A549 (cell line): ENCODE measurements at regions not wholly inside any gene's neighbourhood (a gene's known extent, or its start where the extent isn't known, plus 50 kb on each side); places are given as distances from the start of the nearest gene placed in this dataset.

Experiments
- ATAC-seq, 2 experiments: fragments of 200-7000 bp in 1 of 2; fragments of >200 bp in 1 of 2; cut with Nextera tagmentation in 1 of 2; cut with Tn5 transposase in 1 of 2; 3 replicates each; pipeline versions ENCODE4 v1.8.0 to v1.9.1; 2018 to 2020; ENCODE audit warnings: mild to moderate bottlenecking in 1 of 2, moderate library complexity in 1 of 2
- CTCF ChIA-PET: fragments of 300-600 bp; sonication (Branson Sonifier 250); formaldehyde crosslinking; extraction: SDS; loops from one replicate; lab custom pipeline; 2021; ENCODE audit warnings: antibody characterized with exemption, inconsistent platforms; lab: Yijun Ruan, JAX
- POLR2A ChIA-PET: fragments of 350-600 bp; formaldehyde crosslinking; extraction: SDS; loops from one replicate; lab custom pipeline; 2021; ENCODE audit warnings: antibody characterized with exemption, inconsistent platforms; lab: Yijun Ruan, JAX
- DNase-seq, 2 experiments: peaks; one replicate each; pipeline versions ENCODE4 v3.0.0 to v3.0.0-alpha.2; 2011 to 2016; ENCODE audit warnings: low read depth in 1 of 2, low spot score in 1 of 2
- FAIRE-seq: peaks from 2 replicates; lab custom pipeline; 2011; peaks lifted over from hg19 to GRCh38; lab: Jason Lieb, UNC
- H3K27ac ChIP-seq, 2 experiments: fragments of >200 bp; sonication (Bioruptor Twin); formaldehyde crosslinking; 3 replicates each; pipeline ENCODE4 v1.5.1; 2016 to 2017
- H3K4me1 ChIP-seq: fragments of >200 bp; sonication (Bioruptor Twin); formaldehyde crosslinking; 3 replicates; pipeline ENCODE4 v1.6.1; 2016
- H3K4me2 ChIP-seq: fragments of >200 bp; sonication (Bioruptor Twin); formaldehyde crosslinking; 3 replicates; pipeline ENCODE4 v1.6.1; 2016
- H3K4me3 ChIP-seq: fragments of >200 bp; sonication (Bioruptor Twin); formaldehyde crosslinking; 3 replicates; pipeline ENCODE4 v1.5.1; 2016
- H3K9me3 ChIP-seq: fragments of >200 bp; sonication (Bioruptor Twin); formaldehyde crosslinking; 3 replicates; pipeline ENCODE4 v1.6.1; 2016
- ATOH8 ChIP-seq: fragments of 250-450 bp; sonication (Bioruptor Pico); IDR thresholded peaks from 2 replicates; pipeline ENCODE4 v1.5.0; 2020; ENCODE audit warnings: low read depth, mild to moderate bottlenecking, moderate library complexity
- CBX2 ChIP-seq: fragments of 200-600 bp; sonication (generic); IDR thresholded peaks from 2 replicates; pipeline ENCODE4 v1.6.1; 2016; ENCODE audit warnings: low read depth, mild to moderate bottlenecking, borderline replicate concordance
- CEBPB ChIP-seq, 2 experiments: fragments of >200 bp in 1 of 2; sonication (Bioruptor Twin) in 1 of 2; formaldehyde crosslinking in 1 of 2; IDR thresholded peaks; 2 replicates each; pipeline ENCODE4 v1.6.1; 2012 to 2016
- CHD4 ChIP-seq: fragments of 200-600 bp; sonication (generic); IDR thresholded peaks from 2 replicates; pipeline ENCODE4 v1.6.1; 2016; ENCODE audit warnings: antibody characterized with exemption, mild to moderate bottlenecking, borderline replicate concordance
- E2F6 ChIP-seq: IDR thresholded peaks from 2 replicates; pipeline ENCODE4 v1.6.1; 2012; ENCODE audit warnings: low read depth, borderline replicate concordance
- EHF ChIP-seq: fragments of 250-450 bp; sonication (Bioruptor Pico); IDR thresholded peaks from 2 replicates; pipeline ENCODE4 v1.5.0; 2020; ENCODE audit warnings: mild to moderate bottlenecking
- EP300 ChIP-seq, 2 experiments: fragments of >200 bp; sonication (Bioruptor Twin); formaldehyde crosslinking; IDR thresholded peaks; 2 replicates in 1 of 2; 3 replicates in 1 of 2; pipeline ENCODE4 v1.6.1; 2016 to 2017
- ESRRA ChIP-seq: fragments of 150-350 bp; IDR thresholded peaks from 2 replicates; pipeline ENCODE4 v1.6.1; 2014; ENCODE audit warnings: mild to moderate bottlenecking, low read length, borderline replicate concordance
- FOXS1 ChIP-seq: fragments of 250-450 bp; sonication (Bioruptor Pico); IDR thresholded peaks from 2 replicates; pipeline ENCODE4 v1.5.0; 2020; ENCODE audit warnings: mild to moderate bottlenecking, moderate library complexity
- GATA3 ChIP-seq: IDR thresholded peaks from 2 replicates; pipeline ENCODE4 v1.6.1; 2012; ENCODE audit warnings: borderline replicate concordance
- HDAC2 ChIP-seq: fragments of 200-600 bp; sonication (generic); IDR thresholded peaks from 2 replicates; pipeline ENCODE4 v1.6.1; 2016
- HEYL ChIP-seq: fragments of 250-450 bp; sonication (Bioruptor Pico); IDR thresholded peaks from 2 replicates; pipeline ENCODE4 v1.8.0; 2021; ENCODE audit warnings: mild to moderate bottlenecking, moderate library complexity
- HOXB5 ChIP-seq: fragments of 250-450 bp; sonication (Bioruptor Pico); IDR thresholded peaks from 2 replicates; pipeline ENCODE4 v1.5.0; 2020; ENCODE audit warnings: mild to moderate bottlenecking, moderate library complexity
- JUNB ChIP-seq: fragments of >200 bp; sonication (Bioruptor Twin); formaldehyde crosslinking; IDR thresholded peaks from 2 replicates; pipeline ENCODE4 v1.6.1; 2016
- MAFK ChIP-seq: fragments of 450-650 bp; IDR thresholded peaks from 2 replicates; pipeline ENCODE4 v1.6.1; 2014; ENCODE audit not compliant: partially characterized antibody
- MAX ChIP-seq: IDR thresholded peaks from 2 replicates; pipeline ENCODE4 v1.6.1; 2012
- MAZ ChIP-seq: fragments of 150-350 bp; IDR thresholded peaks from 2 replicates; pipeline ENCODE4 v1.6.1; 2014; ENCODE audit warnings: antibody characterized with exemption, low read depth, low read length, borderline replicate concordance
- MYC ChIP-seq: IDR thresholded peaks from 2 replicates; pipeline ENCODE4 v1.6.1; 2012; ENCODE audit warnings: mild to moderate bottlenecking, inconsistent platforms, low read length, improper control_type of control experiment, borderline replicate concordance
- PBX3 ChIP-seq: IDR thresholded peaks from 2 replicates; pipeline ENCODE4 v1.6.1; 2012
- POLR2A ChIP-seq: IDR thresholded peaks from 2 replicates; pipeline ENCODE4 v1.6.1; 2012; ENCODE audit warnings: mild to moderate bottlenecking, low read length
- POLR2AphosphoS2 ChIP-seq: conservative IDR thresholded peaks from 2 replicates; pipeline ENCODE4 v1.6.1; 2012; ENCODE audit warnings: low read length, improper control_type of control experiment, inconsistent platforms
- REST ChIP-seq: fragments of 200-600 bp; sonication (generic); IDR thresholded peaks from 2 replicates; pipeline ENCODE4 v1.6.1; 2016; ENCODE audit warnings: antibody characterized with exemption, mild to moderate bottlenecking, moderate library complexity
- SMC3 ChIP-seq: fragments of >200 bp; sonication (Bioruptor Twin); formaldehyde crosslinking; IDR thresholded peaks from 3 replicates; pipeline ENCODE4 v1.6.1; 2018; ENCODE audit warnings: inconsistent platforms
- TFCP2L1 ChIP-seq: fragments of 250-450 bp; sonication (Bioruptor Pico); IDR thresholded peaks from 2 replicates; pipeline ENCODE4 v1.5.0; 2021; ENCODE audit warnings: mild to moderate bottlenecking
- TP53 ChIP-seq: fragments of 250-450 bp; sonication (Bioruptor Pico); IDR thresholded peaks from 2 replicates; pipeline ENCODE4 v1.5.0; 2021; ENCODE audit warnings: mild to moderate bottlenecking, moderate library complexity
- ZC3H11A ChIP-seq: fragments of 450-650 bp; IDR thresholded peaks from 2 replicates; pipeline ENCODE4 v1.6.1; 2014; ENCODE audit warnings: antibody characterized with exemption, mild to moderate bottlenecking
- ZNF302 ChIP-seq: fragments of 250-450 bp; sonication (Bioruptor Pico); IDR thresholded peaks from 2 replicates; pipeline ENCODE4 v1.9.0; 2021; ENCODE audit warnings: inconsistent platforms, mild to moderate bottlenecking, moderate library complexity
- ZSCAN20 ChIP-seq: fragments of 250-450 bp; sonication (Bioruptor Pico); IDR thresholded peaks from 2 replicates; pipeline ENCODE4 v1.8.0; 2022; ENCODE audit warnings: mild to moderate bottlenecking, moderate library complexity
- WGBS: methylation state at CpG from one replicate; pipeline ENCODE4 v1.1.6; 2017; ENCODE audit errors: missing lambda C conversion rate; 5-methylcytosine and 5-hydroxymethylcytosine counted together

- no peak for FAIRE-seq
- peaks cover 18% of the 10 kb centered on the region for H3K4me1 ChIP-seq
- TF ChIP-seq POLR2AphosphoS2 (no peak), ZC3H11A (no peak), MAX (no peak), MAFK (no peak), HDAC2 (no peak), PBX3 (no peak), MYC (no peak), HEYL (CRISPR knock-in tag) (no peak), CHD4 (no peak), CBX2 (no peak)
- 0 out of 3 replicates have a peak, but pooled peaks cover 4% of the 10 kb centered on the region for H3K9me3 ChIP-seq
- no peak for DNase-seq
- ChIA-PET POLR2A (interaction anchor here (1.4 to 1.8 kb wide), 3 partner anchors 162 to 404 kb away, joined by 3 to 15 read pairs (median 7); partner anchors contain the start of gene SPRY2), CTCF (interaction anchor here (0.6 to 0.8 kb wide), 2 partner anchors 513 to 772 kb away, joined by 3 read pairs; no protein-coding TSS in a partner anchor)
- peak overlapping the region; percentile 91 for H3K27ac ChIP-seq
- WGBS, result 61% methylated on average over 4 of the region's 4 CpGs
- no peak for ATAC-seq
- peak overlapping the region; percentile 59; the same call in 2 of the 3 replicates for H3K4me2 ChIP-seq
- no peak overlapping the region for H3K4me3 ChIP-seq
These were observed 403.6 kb downstream of the SPRY2 start for GRCh38 chr13:79937311-79937710.

- H3K4me3 ChIP-seq, result no peak overlapping the region
- H3K9me3 ChIP-seq, result 0 out of 3 replicates have a peak, but pooled peaks cover 4% of the 10 kb centered on the region
- peak overlapping the region; percentile 59 for H3K4me2 ChIP-seq
- peak; percentile 98 to 99 for ATAC-seq
- WGBS, result 2% methylated on average over 12 of the region's 12 CpGs
- ChIA-PET CTCF (interaction anchor here (0.6 to 1.4 kb wide), 4 partner anchors 161 to 773 kb away, joined by 3 to 4 read pairs (median 3); no protein-coding TSS in a partner anchor), POLR2A (interaction anchor here (1.4 to 1.8 kb wide), 3 partner anchors 161 to 405 kb away, joined by 3 to 15 read pairs (median 7); partner anchors contain the start of gene SPRY2)
- peak; percentile 78 to 95 for DNase-seq
- FAIRE-seq, result no peak
- peak overlapping the region; percentile 91 for H3K27ac ChIP-seq
- peaks cover 18% of the 10 kb centered on the region for H3K4me1 ChIP-seq
- no peak for TF ChIP-seq ZNF302 (CRISPR knock-in tag)
- no peak for TF ChIP-seq ESRRA
- TF ChIP-seq JUNB, result peak; percentile 94
- peak; percentile 59; the same call in 1 of the 2 replicates for TF ChIP-seq ATOH8 (CRISPR knock-in tag)
- TF ChIP-seq FOXS1, result no peak
- peak; percentile 54; the same call in 1 of the 2 replicates for TF ChIP-seq E2F6
- no peak for TF ChIP-seq REST
- TF ChIP-seq HOXB5 (CRISPR knock-in tag), result 0 out of 2 replicates have a peak, but pooled peaks have one; percentile 34
- TF ChIP-seq EHF, result peak; percentile 38; the same call in 1 of the 2 replicates
- no peak for TF ChIP-seq TFCP2L1 (CRISPR knock-in tag)
- TF ChIP-seq ZSCAN20, result 0 out of 2 replicates have a peak, but pooled peaks have one; percentile 61
- peak; percentile 96 for TF ChIP-seq GATA3
- peak; percentile 85 to 89; a peak in 3 of 5 replicates for TF ChIP-seq EP300 (IDR thresholded peaks at IDR 0.05)
- no peak for TF ChIP-seq MAZ
- peak; percentile 80 for TF ChIP-seq MAFK
- no peak for TF ChIP-seq POLR2A
- TF ChIP-seq TP53 (CRISPR knock-in tag), result no peak
- TF ChIP-seq SMC3, result 0 out of 3 replicates have a peak, but pooled peaks have one; percentile 31
- peak; percentile 74 for TF ChIP-seq MAX
- peak; percentile 46; the same call in 1 of the 2 replicates for TF ChIP-seq PBX3
- 0 out of 4 replicates have a peak, but pooled peaks of 1 of the 2 experiments have one; percentile 35 for TF ChIP-seq CEBPB (IDR thresholded peaks at IDR 0.05)
These were observed 404.4 kb downstream of the SPRY2 start for GRCh38 chr13:79936368-79937136.
